ENCODE measurements at regions not wholly inside any gene's neighbourhood (a gene's known extent, or its start where the extent isn't known, plus 50 kb on each side); places are given as distances from the start of the nearest gene placed in this dataset.

DNA sequence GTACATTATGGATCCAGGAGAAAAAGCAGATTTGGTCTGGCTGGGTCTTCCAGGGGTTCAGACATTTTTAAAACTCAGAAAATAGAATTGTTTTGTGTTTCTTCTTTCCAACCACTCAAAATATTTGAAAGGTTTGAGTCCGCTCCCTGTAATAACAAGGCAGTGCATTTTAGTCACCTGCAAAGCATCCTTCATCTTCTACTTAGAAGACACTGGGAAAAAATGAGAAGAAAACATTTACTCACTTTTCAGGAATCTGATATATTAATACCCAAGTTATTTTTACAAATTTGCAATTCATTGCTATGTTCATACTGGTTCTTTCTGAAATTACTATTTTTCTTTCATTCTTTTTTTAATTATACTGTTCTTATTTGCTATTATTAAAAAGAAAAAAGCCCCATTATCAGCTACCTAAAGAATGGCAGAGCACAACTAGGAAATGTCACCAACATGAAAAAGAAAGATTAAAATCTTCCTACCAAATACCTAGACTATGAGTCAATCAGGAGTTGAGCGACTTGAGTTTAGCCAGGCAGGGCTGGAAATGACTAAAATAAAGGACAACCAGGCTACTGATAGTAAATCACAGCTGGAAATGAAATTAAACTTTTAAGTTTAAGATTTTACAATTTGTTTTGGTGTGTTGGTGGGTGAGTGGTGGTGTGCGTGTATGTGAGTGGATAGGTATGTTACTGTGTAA is 280.3 kb upstream of the THBS1 start:
- Histone ChIP-seq H3K27ac (ENCODE audit: low read depth, low read length) (no peak overlapping the region), H3K4me3 (ENCODE audit: low read length) (no peak overlapping the region), H3F3A (ENCODE audit: control insufficient read depth, insufficient read depth) (no peaks in the 10 kb centered on the region), H3K27me3 (ENCODE audit: control insufficient read depth, low read length) (peaks cover 3% of the 10 kb centered on the region; the same call in 1 of the 2 replicates), H3K36me3 (ENCODE audit: control insufficient read depth, low read length) (no peaks in the 10 kb centered on the region), H3K79me2 (ENCODE audit: control insufficient read depth, low read length) (no peaks in the 10 kb centered on the region), H3K4me1 (ENCODE audit: control insufficient read depth, low read length) (no peaks in the 10 kb centered on the region), H3K9me2 (replicated peaks; ENCODE audit: control insufficient read depth, low read length) (no peaks in the 10 kb centered on the region), H3K4me2 (ENCODE audit: low read length) (no peak overlapping the region), H3K9me3 (ENCODE audit: control insufficient read depth, insufficient read depth, low read length) (no peaks in the 10 kb centered on the region), H4K20me1 (ENCODE audit: control insufficient read depth, insufficient read depth, low read depth, low read length) (no peaks in the 10 kb centered on the region)
- TF ChIP-seq EZH2phosphoT487 (IDR thresholded peaks at IDR 0.05; ENCODE audit: borderline replicate concordance, low read length) (no peak), CTCF (IDR thresholded peaks at IDR 0.05; ENCODE audit: low read depth, low read length, poor library complexity, severe bottlenecking) (no peak)

DNA sequence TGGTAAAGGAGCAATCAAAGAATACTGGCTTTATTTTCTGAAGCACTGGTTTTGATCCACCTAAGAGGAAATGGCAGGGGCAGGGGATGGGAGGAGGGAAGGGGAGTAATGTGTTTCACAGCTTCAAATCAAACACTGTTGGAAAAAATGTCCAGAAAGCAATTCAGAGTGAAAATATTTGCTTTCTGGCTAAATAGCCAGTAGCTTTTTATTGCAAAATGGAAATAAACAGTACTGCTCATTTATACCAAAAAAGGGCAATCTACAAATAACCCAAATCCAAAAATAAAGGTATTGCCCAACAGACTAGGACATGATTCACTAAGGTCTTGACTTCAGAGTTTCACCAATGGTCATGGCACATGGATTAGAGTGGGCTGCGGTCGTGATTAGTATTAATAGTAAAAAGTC is 279.3 kb upstream of the THBS1 start:
- Histone ChIP-seq H3K79me2 (ENCODE audit: control insufficient read depth, low read length) (no peaks in the 10 kb centered on the region), H3K27me3 (ENCODE audit: control insufficient read depth, low read length) (peaks cover 3% of the 10 kb centered on the region; the same call in 1 of the 2 replicates), H3F3A (ENCODE audit: control insufficient read depth, insufficient read depth) (no peaks in the 10 kb centered on the region), H3K4me2 (ENCODE audit: low read length) (no peak overlapping the region), H3K27ac (ENCODE audit: low read depth, low read length) (no peak overlapping the region), H3K9me3 (ENCODE audit: control insufficient read depth, insufficient read depth, low read length) (no peaks in the 10 kb centered on the region), H3K4me3 (ENCODE audit: low read length) (no peak overlapping the region), H3K9me2 (replicated peaks; ENCODE audit: control insufficient read depth, low read length) (no peaks in the 10 kb centered on the region), H3K4me1 (ENCODE audit: control insufficient read depth, low read length) (no peaks in the 10 kb centered on the region), H3K36me3 (ENCODE audit: control insufficient read depth, low read length) (no peaks in the 10 kb centered on the region), H4K20me1 (ENCODE audit: control insufficient read depth, insufficient read depth, low read depth, low read length) (no peaks in the 10 kb centered on the region)
- TF ChIP-seq CTCF (IDR thresholded peaks at IDR 0.05; ENCODE audit: low read depth, low read length, poor library complexity, severe bottlenecking), result no peak
- TF ChIP-seq EZH2phosphoT487 (IDR thresholded peaks at IDR 0.05; ENCODE audit: borderline replicate concordance, low read length), result no peak

- Histone ChIP-seq H3F3A (ENCODE audit: control insufficient read depth, insufficient read depth) (no peaks in the 10 kb centered on the region), H3K4me2 (ENCODE audit: low read length) (no peak overlapping the region), H3K27ac (ENCODE audit: low read depth, low read length) (no peak overlapping the region), H3K4me1 (ENCODE audit: control insufficient read depth, low read length) (no peaks in the 10 kb centered on the region), H4K20me1 (ENCODE audit: control insufficient read depth, insufficient read depth, low read depth, low read length) (no peaks in the 10 kb centered on the region), H3K4me3 (ENCODE audit: low read length) (no peak overlapping the region), H3K36me3 (ENCODE audit: control insufficient read depth, low read length) (no peaks in the 10 kb centered on the region), H3K9me3 (ENCODE audit: control insufficient read depth, insufficient read depth, low read length) (peaks cover 3% of the 10 kb centered on the region; the same call in 1 of the 2 replicates), H3K27me3 (ENCODE audit: control insufficient read depth, low read length) (peaks cover 3% of the 10 kb centered on the region; the same call in 1 of the 2 replicates), H3K9me2 (replicated peaks; ENCODE audit: control insufficient read depth, low read length) (no peaks in the 10 kb centered on the region), H3K79me2 (ENCODE audit: control insufficient read depth, low read length) (no peaks in the 10 kb centered on the region)
- TF ChIP-seq EZH2phosphoT487 (IDR thresholded peaks at IDR 0.05; ENCODE audit: borderline replicate concordance, low read length) (no peak), CTCF (IDR thresholded peaks at IDR 0.05; ENCODE audit: low read depth, low read length, poor library complexity, severe bottlenecking) (no peak)
These were observed 277.9 kb upstream of the THBS1 start for GRCh38 chr15:39302936-39303335.
